ENCODE measurements at regions not wholly inside any gene's neighbourhood (a gene's known extent, or its start where the extent isn't known, plus 50 kb on each side); places are given as distances from the start of the nearest gene placed in this dataset.

GRCh38 chr1:38785285-38786039, 74.1 kb downstream of the RRAGC start:
- TF ChIP-seq, protein P1, sequence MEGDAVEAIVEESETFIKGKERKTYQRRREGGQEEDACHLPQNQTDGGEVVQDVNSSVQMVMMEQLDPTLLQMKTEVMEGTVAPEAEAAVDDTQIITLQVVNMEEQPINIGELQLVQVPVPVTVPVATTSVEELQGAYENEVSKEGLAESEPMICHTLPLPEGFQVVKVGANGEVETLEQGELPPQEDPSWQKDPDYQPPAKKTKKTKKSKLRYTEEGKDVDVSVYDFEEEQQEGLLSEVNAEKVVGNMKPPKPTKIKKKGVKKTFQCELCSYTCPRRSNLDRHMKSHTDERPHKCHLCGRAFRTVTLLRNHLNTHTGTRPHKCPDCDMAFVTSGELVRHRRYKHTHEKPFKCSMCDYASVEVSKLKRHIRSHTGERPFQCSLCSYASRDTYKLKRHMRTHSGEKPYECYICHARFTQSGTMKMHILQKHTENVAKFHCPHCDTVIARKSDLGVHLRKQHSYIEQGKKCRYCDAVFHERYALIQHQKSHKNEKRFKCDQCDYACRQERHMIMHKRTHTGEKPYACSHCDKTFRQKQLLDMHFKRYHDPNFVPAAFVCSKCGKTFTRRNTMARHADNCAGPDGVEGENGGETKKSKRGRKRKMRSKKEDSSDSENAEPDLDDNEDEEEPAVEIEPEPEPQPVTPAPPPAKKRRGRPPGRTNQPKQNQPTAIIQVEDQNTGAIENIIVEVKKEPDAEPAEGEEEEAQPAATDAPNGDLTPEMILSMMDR (IDR thresholded peaks at IDR 0.05), result no peak
- TF ChIP-seq POLR2A (IDR thresholded peaks at IDR 0.05; ENCODE audit: low read depth) (no peak), EP300 (IDR thresholded peaks at IDR 0.05) (no peak)
